GM12891 (cell line): ENCODE measurements at regions not wholly inside any gene's neighbourhood (a gene's known extent, or its start where the extent isn't known, plus 50 kb on each side); places are given as distances from the start of the nearest gene placed in this dataset.

Experiments used
- PAX5 ChIP-seq: IDR thresholded peaks from 2 replicates; pipeline ENCODE4 v1.6.1; 2011; ENCODE audit warnings: low read length, moderate library complexity, mild to moderate bottlenecking; ENCODE audit not compliant: insufficient read depth, severe bottlenecking
- POLR2A ChIP-seq: IDR thresholded peaks from 2 replicates; pipeline ENCODE4 v1.6.1; 2011; ENCODE audit warnings: low read depth, low read length, control low read depth
- POLR2AphosphoS5 ChIP-seq: IDR thresholded peaks from 2 replicates; pipeline ENCODE4 v1.6.1; 2011; ENCODE audit warnings: low read depth, low read length, control low read depth
- POU2F2 ChIP-seq: IDR thresholded peaks from 2 replicates; pipeline ENCODE4 v1.6.1; 2011; ENCODE audit warnings: low read depth, mild to moderate bottlenecking, control low read depth, low read length, moderate library complexity
- SPI1 ChIP-seq: IDR thresholded peaks from 2 replicates; pipeline ENCODE4 v1.6.1; 2011; ENCODE audit warnings: low read depth, low read length, control low read depth
- TAF1 ChIP-seq: IDR thresholded peaks from 2 replicates; pipeline ENCODE4 v1.6.1; 2011; ENCODE audit warnings: low read depth, low read length, control low read depth

GRCh38 chr9:1362845-1363244, 312.7 kb downstream of the DMRT2 start:
- no peak for TF ChIP-seq POLR2A
- TF ChIP-seq POLR2AphosphoS5 = no peak
- no peak for TF ChIP-seq TAF1
- TF ChIP-seq POU2F2 = no peak
- no peak for TF ChIP-seq SPI1
- no peak for TF ChIP-seq PAX5
